ENCODE measurements at regions not wholly inside any gene's neighbourhood (a gene's known extent, or its start where the extent isn't known, plus 50 kb on each side); places are given as distances from the start of the nearest gene placed in this dataset.

DNA sequence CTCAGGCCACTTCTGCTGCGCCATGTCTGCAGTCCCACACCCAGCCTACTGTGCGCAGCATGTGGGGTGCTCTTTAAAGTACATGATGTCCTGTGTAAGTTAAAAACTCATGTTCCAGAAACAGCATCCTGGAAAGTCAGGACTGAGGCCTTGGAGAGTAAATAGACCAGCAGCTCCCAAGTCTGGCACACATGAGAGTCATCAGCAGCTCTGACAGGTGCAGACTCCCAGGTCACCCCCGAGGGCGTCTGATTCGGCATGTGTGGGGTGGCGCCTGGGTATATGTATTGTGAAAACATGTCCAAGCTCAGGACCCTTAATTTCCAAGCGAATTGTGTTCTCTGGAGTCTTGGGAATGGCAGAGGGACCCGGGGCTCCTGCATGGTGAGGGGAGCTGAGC, 120.1 kb upstream of the RUNX3 start:
- Histone ChIP-seq H3K36me3 (ENCODE audit: control insufficient read depth in 1 of 2, insufficient read depth in 2 of 2, low read length in 2 of 2) (no peaks in the 10 kb centered on the region), H3K27me3 (ENCODE audit: control insufficient read depth in 1 of 2, insufficient read depth in 2 of 2, low read length in 2 of 2) (no peaks in the 10 kb centered on the region), H3K9me3 (ENCODE audit: control insufficient read depth in 1 of 2, low read length in 2 of 2) (no peaks in the 10 kb centered on the region), H3K9ac (ENCODE audit: low read depth in 1 of 2, low read length in 2 of 2) (no peak overlapping the region), H3K4me1 (ENCODE audit: control insufficient read depth in 1 of 2, insufficient read depth in 2 of 2, low read length in 2 of 2) (no peaks in the 10 kb centered on the region), H3K27ac (ENCODE audit: low read depth, low read length) (no peak overlapping the region), H3K4me3 (ENCODE audit: low read depth in 1 of 2, low read length in 2 of 2) (no peak overlapping the region)

DNA sequence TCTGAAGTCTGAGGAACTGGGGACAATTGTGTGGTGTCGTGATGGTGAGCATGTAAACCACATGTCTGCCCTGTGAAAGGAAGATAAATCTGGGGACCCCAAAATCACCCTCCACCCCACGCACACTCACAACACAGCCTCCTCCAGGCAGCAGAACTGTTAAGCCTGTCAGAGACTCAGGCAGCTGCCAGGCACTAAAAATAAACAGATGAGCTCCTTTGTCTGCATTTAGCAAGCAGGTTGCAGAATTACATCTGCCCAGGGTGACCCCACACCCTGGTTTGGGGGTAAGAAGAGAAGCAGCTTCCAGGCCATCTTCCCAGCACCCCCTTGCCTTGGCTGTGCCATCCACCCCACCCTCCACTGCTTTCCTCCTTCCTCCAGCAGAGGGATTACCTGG, 119.1 kb upstream of the RUNX3 start:
- Histone ChIP-seq H3K36me3 (ENCODE audit: control insufficient read depth in 1 of 2, insufficient read depth in 2 of 2, low read length in 2 of 2) (no peaks in the 10 kb centered on the region), H3K9ac (ENCODE audit: low read depth in 1 of 2, low read length in 2 of 2) (no peak overlapping the region), H3K9me3 (ENCODE audit: control insufficient read depth in 1 of 2, low read length in 2 of 2) (no peaks in the 10 kb centered on the region), H3K27me3 (ENCODE audit: control insufficient read depth in 1 of 2, insufficient read depth in 2 of 2, low read length in 2 of 2) (no peaks in the 10 kb centered on the region), H3K4me3 (ENCODE audit: low read depth in 1 of 2, low read length in 2 of 2) (no peak overlapping the region), H3K4me1 (ENCODE audit: control insufficient read depth in 1 of 2, insufficient read depth in 2 of 2, low read length in 2 of 2) (no peaks in the 10 kb centered on the region), H3K27ac (ENCODE audit: low read depth, low read length) (no peak overlapping the region)

DNA sequence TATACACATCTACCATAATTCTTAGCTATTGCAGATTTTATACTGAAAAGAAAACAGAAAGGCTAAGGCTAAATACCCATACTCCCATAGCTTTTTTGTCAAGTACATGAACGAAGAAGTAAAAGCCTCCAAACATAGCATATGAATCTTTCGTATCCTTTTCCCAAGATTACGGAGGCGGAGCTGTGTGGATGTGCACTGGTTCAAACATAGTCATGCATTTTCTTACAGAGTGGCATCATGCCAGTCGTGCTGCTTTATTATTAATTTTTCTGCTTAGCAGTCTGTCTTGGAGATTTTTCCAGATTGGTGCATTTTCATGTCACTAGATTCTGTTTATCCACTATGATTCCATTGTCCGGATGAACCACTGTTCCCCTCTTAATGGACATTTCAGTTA, 118.7 kb upstream of the RUNX3 start:
- H3K36me3 ChIP-seq (ENCODE audit: control insufficient read depth in 1 of 2, insufficient read depth in 2 of 2, low read length in 2 of 2): no peaks in the 10 kb centered on the region
- no peak overlapping the region for H3K4me3 ChIP-seq (ENCODE audit: low read depth in 1 of 2, low read length in 2 of 2)
- H3K9ac ChIP-seq (ENCODE audit: low read depth in 1 of 2, low read length in 2 of 2): no peak overlapping the region
- H3K9me3 ChIP-seq (ENCODE audit: control insufficient read depth in 1 of 2, low read length in 2 of 2): peaks cover 0 to 1% of the 10 kb centered on the region in 2 donors
- no peaks in the 10 kb centered on the region for H3K27me3 ChIP-seq (ENCODE audit: control insufficient read depth in 1 of 2, insufficient read depth in 2 of 2, low read length in 2 of 2)
- H3K27ac ChIP-seq (ENCODE audit: low read depth, low read length): no peak overlapping the region
- H3K4me1 ChIP-seq (ENCODE audit: control insufficient read depth in 1 of 2, insufficient read depth in 2 of 2, low read length in 2 of 2): no peaks in the 10 kb centered on the region

DNA sequence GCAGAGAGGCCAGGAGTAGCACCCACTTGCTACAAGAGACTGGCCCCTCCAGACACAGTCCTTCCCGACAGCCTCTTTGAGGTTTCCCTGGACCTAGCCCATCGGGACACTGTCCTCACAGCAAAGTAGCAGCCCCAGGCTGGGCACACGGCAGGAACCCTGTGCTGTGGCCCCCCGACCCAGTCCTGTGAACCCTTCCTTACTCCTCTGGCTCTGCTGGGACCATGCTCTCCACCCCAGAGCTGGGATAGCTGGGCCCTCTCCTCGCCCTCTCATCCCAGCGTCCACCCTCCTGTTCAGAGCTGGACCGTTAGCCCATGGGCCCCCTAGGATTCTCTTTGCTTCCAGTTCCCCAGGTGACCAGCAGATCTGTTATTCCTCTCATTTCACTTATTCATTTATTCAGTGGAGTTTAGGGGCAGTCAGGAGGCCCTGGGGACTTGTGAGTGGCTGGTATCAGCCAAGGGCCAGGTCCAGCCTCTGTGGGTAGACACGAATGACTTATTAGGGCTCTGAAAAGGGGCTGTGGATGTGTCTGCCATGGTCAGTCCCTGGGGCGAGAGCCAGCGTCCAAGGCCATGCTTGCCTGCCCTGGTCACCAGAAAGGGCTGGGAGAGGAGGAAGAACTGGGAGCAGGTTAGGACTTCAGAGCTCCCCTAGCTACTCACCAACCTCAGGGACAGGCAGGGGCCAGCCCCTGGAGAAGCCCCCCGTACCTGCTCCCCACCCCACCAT, 117.6 kb upstream of the RUNX3 start:
- Histone ChIP-seq H3K36me3 (ENCODE audit: control insufficient read depth in 1 of 2, insufficient read depth in 2 of 2, low read length in 2 of 2) (no peaks in the 10 kb centered on the region), H3K4me3 (ENCODE audit: low read depth in 1 of 2, low read length in 2 of 2) (no peak overlapping the region), H3K27me3 (ENCODE audit: control insufficient read depth in 1 of 2, insufficient read depth in 2 of 2, low read length in 2 of 2) (no peaks in the 10 kb centered on the region), H3K9ac (ENCODE audit: low read depth in 1 of 2, low read length in 2 of 2) (no peak overlapping the region), H3K9me3 (ENCODE audit: control insufficient read depth in 1 of 2, low read length in 2 of 2) (peaks cover 0 to 4% of the 10 kb centered on the region in 2 donors), H3K4me1 (ENCODE audit: control insufficient read depth in 1 of 2, insufficient read depth in 2 of 2, low read length in 2 of 2) (no peaks in the 10 kb centered on the region), H3K27ac (ENCODE audit: low read depth, low read length) (no peak overlapping the region)

DNA sequence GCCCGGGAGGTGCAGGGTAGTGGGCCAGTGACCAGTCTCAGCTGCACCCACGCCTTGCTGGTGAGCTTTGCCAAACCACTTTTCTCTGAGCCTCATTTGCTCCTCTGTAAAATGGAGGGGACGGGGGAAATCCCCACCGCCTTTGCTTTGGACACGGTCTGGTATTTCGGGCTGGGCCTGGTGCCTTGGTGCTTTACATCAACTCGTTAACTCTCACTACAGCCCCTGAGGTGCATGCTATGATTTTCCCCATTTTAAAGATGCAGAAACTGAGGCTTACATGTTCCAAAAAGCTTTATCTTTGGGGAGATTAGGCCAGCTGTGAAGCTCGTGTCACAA, 116.1 kb upstream of the RUNX3 start:
- no peaks in the 10 kb centered on the region for H3K4me1 ChIP-seq (ENCODE audit: control insufficient read depth in 1 of 2, insufficient read depth in 2 of 2, low read length in 2 of 2)
- no peaks in the 10 kb centered on the region for H3K36me3 ChIP-seq (ENCODE audit: control insufficient read depth in 1 of 2, insufficient read depth in 2 of 2, low read length in 2 of 2)
- peaks cover 0 to 4% of the 10 kb centered on the region in 2 donors for H3K9me3 ChIP-seq (ENCODE audit: control insufficient read depth in 1 of 2, low read length in 2 of 2)
- peaks cover 0 to 1% of the 10 kb centered on the region in 2 donors for H3K27me3 ChIP-seq (ENCODE audit: control insufficient read depth in 1 of 2, insufficient read depth in 2 of 2, low read length in 2 of 2)
- no peak overlapping the region for H3K9ac ChIP-seq (ENCODE audit: low read depth in 1 of 2, low read length in 2 of 2)
- H3K4me3 ChIP-seq (ENCODE audit: low read depth in 1 of 2, low read length in 2 of 2): no peak overlapping the region
- H3K27ac ChIP-seq (ENCODE audit: low read depth, low read length): no peak overlapping the region

DNA sequence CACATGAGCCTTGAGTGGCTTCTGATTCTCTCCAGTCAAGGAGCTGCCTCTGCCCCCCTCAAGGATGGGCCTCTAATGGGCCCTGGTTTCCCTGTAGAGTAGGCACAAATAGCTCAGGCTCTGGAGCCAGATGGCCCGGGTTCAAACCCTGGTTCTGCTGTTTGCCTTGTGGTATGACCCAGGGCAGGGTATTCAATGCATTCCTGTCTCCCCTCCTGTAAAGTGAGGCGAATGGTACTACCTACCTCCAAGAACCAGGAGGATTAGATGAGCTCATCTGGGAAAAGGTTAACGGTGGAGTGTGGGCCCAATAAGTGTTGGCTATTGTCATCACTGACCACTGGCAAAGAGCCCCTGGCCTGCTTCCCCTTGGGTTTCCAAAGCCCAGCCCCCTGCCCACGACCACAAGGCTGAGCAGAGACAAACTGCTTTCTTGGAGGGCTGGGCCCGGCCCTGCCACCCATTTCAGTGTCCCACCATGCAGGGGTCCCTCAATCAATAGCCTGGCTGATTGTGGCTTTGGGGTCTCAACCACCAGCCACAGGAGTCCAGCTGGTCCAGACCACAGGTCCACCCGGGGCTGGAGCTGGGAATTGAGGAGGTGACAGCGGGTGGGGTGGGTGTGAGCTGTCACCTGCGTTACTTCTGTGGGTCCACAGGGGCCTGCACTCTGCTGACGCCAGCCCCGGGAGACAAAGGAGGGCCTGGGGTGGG, 115.6 kb upstream of the RUNX3 start:
- Histone ChIP-seq H3K4me1 (ENCODE audit: control insufficient read depth in 1 of 2, insufficient read depth in 2 of 2, low read length in 2 of 2) (no peaks in the 10 kb centered on the region), H3K36me3 (ENCODE audit: control insufficient read depth in 1 of 2, insufficient read depth in 2 of 2, low read length in 2 of 2) (no peaks in the 10 kb centered on the region), H3K27me3 (ENCODE audit: control insufficient read depth in 1 of 2, insufficient read depth in 2 of 2, low read length in 2 of 2) (peaks cover 0 to 3% of the 10 kb centered on the region in 2 donors), H3K27ac (ENCODE audit: low read depth, low read length) (no peak overlapping the region), H3K9ac (ENCODE audit: low read depth in 1 of 2, low read length in 2 of 2) (no peak overlapping the region), H3K9me3 (ENCODE audit: control insufficient read depth in 1 of 2, low read length in 2 of 2) (peaks cover 0 to 4% of the 10 kb centered on the region in 2 donors), H3K4me3 (ENCODE audit: low read depth in 1 of 2, low read length in 2 of 2) (no peak overlapping the region)

DNA sequence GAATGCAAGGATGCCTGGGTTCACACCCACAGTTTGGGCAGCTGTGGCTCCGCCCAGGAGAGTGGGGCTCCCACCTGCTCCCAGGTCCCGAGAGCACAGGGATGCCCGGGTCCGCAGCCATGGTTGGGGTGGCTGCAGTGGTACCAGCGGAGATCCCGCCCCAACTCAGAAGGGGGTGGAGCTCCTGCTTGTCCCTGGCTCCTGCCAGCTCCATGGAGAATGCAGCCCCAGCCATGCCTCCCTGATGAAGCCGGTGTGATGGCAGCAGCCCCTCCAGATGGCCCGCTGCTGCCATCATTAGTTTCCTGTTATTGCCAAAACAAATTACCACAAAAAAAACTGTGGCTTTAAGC, 113.1 kb upstream of the RUNX3 start:
- Histone ChIP-seq H3K9ac (ENCODE audit: low read depth in 1 of 2, low read length in 2 of 2) (no peak overlapping the region), H3K9me3 (ENCODE audit: control insufficient read depth in 1 of 2, low read length in 2 of 2) (peaks cover 0 to 4% of the 10 kb centered on the region in 2 donors), H3K4me3 (ENCODE audit: low read depth in 1 of 2, low read length in 2 of 2) (no peak overlapping the region), H3K27me3 (ENCODE audit: control insufficient read depth in 1 of 2, insufficient read depth in 2 of 2, low read length in 2 of 2) (peaks cover 0 to 3% of the 10 kb centered on the region in 2 donors), H3K36me3 (ENCODE audit: control insufficient read depth in 1 of 2, insufficient read depth in 2 of 2, low read length in 2 of 2) (no peaks in the 10 kb centered on the region), H3K27ac (ENCODE audit: low read depth, low read length) (no peak overlapping the region), H3K4me1 (ENCODE audit: control insufficient read depth in 1 of 2, insufficient read depth in 2 of 2, low read length in 2 of 2) (no peaks in the 10 kb centered on the region)

DNA sequence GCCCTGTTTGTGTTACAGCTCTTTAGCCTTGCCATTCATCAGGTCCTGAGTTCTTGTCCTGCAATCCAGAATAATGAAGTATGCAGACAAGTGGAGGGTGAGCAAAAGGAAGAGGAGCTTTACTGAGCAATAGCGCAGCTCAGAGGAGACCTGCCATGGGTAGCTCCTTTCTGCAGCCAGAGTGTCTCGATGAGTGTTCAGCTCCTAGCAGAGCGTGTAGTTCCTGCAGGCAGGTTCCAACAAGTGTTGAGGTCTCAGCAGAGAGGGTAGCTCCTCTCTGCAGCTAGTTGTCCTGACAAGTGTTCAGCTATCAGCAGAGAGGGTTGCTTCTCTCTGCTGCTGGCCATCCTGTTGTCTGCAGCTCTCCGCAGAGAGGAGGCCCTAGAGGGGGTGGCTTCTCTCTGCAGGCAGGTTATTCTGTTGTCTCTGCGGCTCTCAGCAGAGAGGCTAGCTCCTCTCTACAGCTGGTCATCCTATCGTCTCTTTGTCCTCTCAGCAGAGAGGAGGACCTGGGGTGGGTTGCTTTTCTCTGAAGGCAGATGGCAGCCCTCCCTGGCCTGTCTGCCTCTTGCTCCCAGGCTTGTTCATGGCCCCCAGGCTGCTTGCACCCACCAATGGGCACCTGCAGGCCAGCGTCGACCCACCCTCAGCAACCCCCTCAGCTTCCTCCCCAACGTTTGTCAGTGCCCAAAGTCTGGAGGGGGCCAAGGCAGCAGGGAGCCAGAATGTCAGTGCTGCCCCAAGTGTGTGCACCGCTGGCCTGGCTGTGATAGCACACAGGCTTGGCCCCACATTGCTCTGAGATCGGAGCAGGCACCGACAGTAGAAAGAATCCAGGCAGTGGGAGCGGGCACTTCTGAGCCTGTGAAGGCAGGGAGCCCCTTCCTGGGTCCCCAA, 112.5 kb upstream of the RUNX3 start:
- no peak overlapping the region for H3K9ac ChIP-seq (ENCODE audit: low read depth in 1 of 2, low read length in 2 of 2)
- no peaks in the 10 kb centered on the region for H3K4me1 ChIP-seq (ENCODE audit: control insufficient read depth in 1 of 2, insufficient read depth in 2 of 2, low read length in 2 of 2)
- peaks cover 0 to 4% of the 10 kb centered on the region in 2 donors for H3K9me3 ChIP-seq (ENCODE audit: control insufficient read depth in 1 of 2, low read length in 2 of 2)
- peaks cover 0 to 3% of the 10 kb centered on the region in 2 donors for H3K27me3 ChIP-seq (ENCODE audit: control insufficient read depth in 1 of 2, insufficient read depth in 2 of 2, low read length in 2 of 2)
- H3K4me3 ChIP-seq (ENCODE audit: low read depth in 1 of 2, low read length in 2 of 2): no peak overlapping the region
- no peak overlapping the region for H3K27ac ChIP-seq (ENCODE audit: low read depth, low read length)
- H3K36me3 ChIP-seq (ENCODE audit: control insufficient read depth in 1 of 2, insufficient read depth in 2 of 2, low read length in 2 of 2): no peaks in the 10 kb centered on the region

DNA sequence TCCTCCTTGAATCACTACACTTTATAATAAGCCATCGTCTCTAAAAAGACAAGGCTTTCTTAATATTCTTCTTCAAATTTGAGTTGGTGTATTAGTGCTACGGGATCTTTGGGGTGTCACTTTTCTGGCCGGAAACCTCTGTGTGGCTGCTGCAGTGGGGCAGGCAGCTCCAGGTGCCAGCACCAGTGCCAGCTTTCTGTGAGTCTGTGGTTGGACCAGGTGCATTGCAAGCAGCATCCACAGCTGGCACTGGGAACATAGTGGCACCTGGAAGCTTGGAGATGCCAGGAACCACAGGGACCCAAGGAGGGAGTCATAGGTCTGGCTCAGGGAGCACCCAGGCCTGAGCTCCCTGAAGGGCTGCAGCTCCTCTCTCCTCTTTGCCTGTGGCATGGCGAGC, 111.8 kb upstream of the RUNX3 start:
- H3K27me3 ChIP-seq (ENCODE audit: control insufficient read depth in 1 of 2, insufficient read depth in 2 of 2, low read length in 2 of 2): peaks cover 0 to 3% of the 10 kb centered on the region in 2 donors
- no peak overlapping the region for H3K27ac ChIP-seq (ENCODE audit: low read depth, low read length)
- H3K9me3 ChIP-seq (ENCODE audit: control insufficient read depth in 1 of 2, low read length in 2 of 2): peaks cover 0 to 4% of the 10 kb centered on the region in 2 donors
- no peak overlapping the region for H3K4me3 ChIP-seq (ENCODE audit: low read depth in 1 of 2, low read length in 2 of 2)
- H3K4me1 ChIP-seq (ENCODE audit: control insufficient read depth in 1 of 2, insufficient read depth in 2 of 2, low read length in 2 of 2): no peaks in the 10 kb centered on the region
- no peaks in the 10 kb centered on the region for H3K36me3 ChIP-seq (ENCODE audit: control insufficient read depth in 1 of 2, insufficient read depth in 2 of 2, low read length in 2 of 2)
- no peak overlapping the region for H3K9ac ChIP-seq (ENCODE audit: low read depth in 1 of 2, low read length in 2 of 2)

DNA sequence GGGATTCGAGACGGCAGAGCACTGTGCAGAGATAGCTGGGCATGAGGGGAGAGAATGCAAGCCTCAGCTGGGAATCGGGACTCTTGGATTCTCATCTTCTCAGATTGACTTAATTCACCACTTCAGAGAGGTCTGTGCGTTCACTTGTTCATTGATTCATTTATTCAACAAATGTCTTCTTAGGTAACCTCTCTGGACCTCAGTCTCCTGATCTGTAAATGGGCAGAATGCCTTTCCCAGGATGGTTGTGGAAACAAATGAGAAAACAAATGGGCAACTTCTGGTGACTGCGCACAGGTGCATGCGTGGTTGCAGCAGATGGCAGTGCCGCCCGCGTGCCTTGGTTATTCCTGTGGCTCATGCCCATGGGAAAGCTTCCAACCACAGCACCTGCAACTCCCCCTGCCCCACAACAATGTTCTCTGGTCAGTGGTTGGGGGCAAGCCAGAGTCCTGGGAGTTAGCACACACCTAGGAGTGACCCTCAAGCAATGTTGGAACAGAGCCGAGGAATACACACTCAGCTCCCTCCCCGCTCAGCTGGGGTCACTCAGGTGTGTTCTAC, 110.1 kb upstream of the RUNX3 start:
- H3K9me3 ChIP-seq (ENCODE audit: control insufficient read depth in 1 of 2, low read length in 2 of 2): peaks cover 0 to 4% of the 10 kb centered on the region in 2 donors
- no peaks in the 10 kb centered on the region for H3K36me3 ChIP-seq (ENCODE audit: control insufficient read depth in 1 of 2, insufficient read depth in 2 of 2, low read length in 2 of 2)

More for the DNA sequence above, 110.1 kb upstream of the RUNX3 start:
- Histone ChIP-seq H3K4me3 (ENCODE audit: low read depth in 1 of 2, low read length in 2 of 2) (no peak overlapping the region), H3K4me1 (ENCODE audit: control insufficient read depth in 1 of 2, insufficient read depth in 2 of 2, low read length in 2 of 2) (no peaks in the 10 kb centered on the region), H3K9ac (ENCODE audit: low read depth in 1 of 2, low read length in 2 of 2) (no peak overlapping the region), H3K27ac (ENCODE audit: low read depth, low read length) (no peak overlapping the region), H3K27me3 (ENCODE audit: control insufficient read depth in 1 of 2, insufficient read depth in 2 of 2, low read length in 2 of 2) (peaks cover 0 to 3% of the 10 kb centered on the region in 2 donors)

Measured in duodenal mucosa (tissue), 2 donors.